Stimulated activated CD4-positive, alpha-beta T cell treated with anti-CD3 and anti-CD28 coated beads, TNF-alpha, amount 100 ng/mL, for 1 hour (primary cell): ENCODE measurements at regions not wholly inside any gene's neighbourhood (a gene's known extent, or its start where the extent isn't known, plus 50 kb on each side); places are given as distances from the start of the nearest gene placed in this dataset.
"Not testable (repeated sequence)": the region's sequence is repeated elsewhere in the genome, so short reads cannot be mapped to it uniquely, and the experiment has no call there.

Experiments
- DNase-seq, 3 donors: peaks; one replicate each; pipeline ENCODE4 v3.0.0-alpha.2; 2020; ENCODE audit warnings: low read depth in 3 of 3, low spot score in 1 of 3

- DNase-seq, result not testable (repeated sequence)
Measured at GRCh38 chr7:35853194-35853593, 52.3 kb downstream of the SEPTIN7 start.

- no peak for DNase-seq
Measured at GRCh38 chr7:35854311-35854710, 53.5 kb downstream of the SEPTIN7 start.

- DNase-seq, result no peak
Measured at GRCh38 chr7:35856175-35856574, 55.3 kb downstream of the SEPTIN7 start.

DNA sequence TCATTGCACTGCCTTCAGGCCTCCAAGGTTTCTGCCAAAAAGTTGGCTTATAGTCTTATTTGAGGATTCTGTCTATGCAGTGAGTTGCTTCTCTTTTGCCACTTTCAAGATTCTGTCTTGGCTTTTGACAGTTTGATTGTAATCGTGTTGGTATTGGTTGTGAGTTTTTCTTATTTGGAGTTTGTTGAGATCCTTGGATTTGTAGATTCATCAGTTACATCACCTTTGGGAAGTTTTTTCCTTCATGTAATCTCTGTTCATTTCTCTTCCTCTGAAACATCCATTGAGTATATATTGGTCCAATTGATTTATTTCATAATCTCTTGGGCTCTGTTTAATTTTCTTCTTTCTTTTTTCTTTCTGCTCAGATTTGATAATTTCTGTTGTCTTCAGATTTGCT, 59.8 kb downstream of the SEPTIN7 start:
- DNase-seq, result no peak

DNA sequence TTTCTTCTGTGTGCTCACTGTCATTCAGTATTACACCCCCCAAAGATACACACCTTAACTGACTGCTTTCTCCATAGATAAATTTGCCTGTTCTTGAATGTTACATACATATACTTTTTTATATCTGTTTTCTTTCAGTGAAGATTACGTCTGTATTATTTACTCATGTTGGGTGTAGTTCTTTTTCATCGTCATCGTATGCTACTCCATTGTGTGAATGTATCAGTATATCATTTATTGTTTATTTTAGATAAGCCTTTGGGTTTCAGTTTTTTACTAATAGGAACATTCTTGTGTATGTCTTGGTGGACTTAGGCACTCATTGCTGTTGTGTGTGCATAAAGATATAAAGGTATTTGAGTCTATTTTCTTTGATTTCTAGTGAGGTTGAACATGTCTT, 64.4 kb downstream of the SEPTIN7 start:
- DNase-seq, result no peak

DNA sequence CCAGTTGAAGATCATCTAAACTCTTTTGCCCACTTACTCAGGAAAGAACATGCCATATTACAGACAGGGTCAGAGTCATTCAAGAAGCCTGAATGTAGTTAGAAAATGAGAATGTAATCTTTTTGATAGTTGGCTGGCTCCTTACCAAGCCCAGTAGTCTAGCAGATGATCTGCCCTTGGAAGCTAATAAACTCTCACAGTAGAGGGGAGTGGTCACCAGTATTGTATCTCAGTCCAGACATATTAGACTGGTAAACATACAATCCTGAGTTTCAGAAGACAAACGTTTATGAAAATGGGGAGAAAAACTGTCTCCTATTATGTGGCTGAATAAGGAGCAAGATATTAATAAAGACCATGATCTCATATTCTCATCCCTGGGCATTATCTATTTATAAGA, 65.3 kb downstream of the SEPTIN7 start:
- DNase-seq, result no peak

DNA sequence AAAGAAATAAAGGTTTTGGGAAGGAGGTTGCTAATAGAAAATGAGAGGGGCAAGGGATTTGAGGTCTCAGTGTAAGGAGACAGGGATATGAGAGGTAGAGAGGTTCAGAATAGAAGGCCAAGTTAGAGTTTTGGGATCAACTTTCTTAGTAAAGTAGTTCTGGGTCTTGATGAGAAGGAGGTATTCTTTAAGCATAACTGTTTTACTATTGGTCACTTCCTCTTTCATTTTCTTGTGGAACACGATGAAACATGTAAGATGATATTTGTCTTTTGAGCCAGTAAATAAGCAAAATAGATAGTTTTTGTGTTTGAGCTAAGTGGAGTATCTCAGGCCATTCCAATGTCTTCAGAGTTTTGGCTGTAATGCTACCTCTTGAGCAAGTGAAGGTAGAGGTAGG, 68.3 kb downstream of the SEPTIN7 start:
- DNase-seq, result not testable (repeated sequence)

GRCh38 chr7:35869810-35870209, 69.0 kb downstream of the SEPTIN7 start:
- no peak for DNase-seq

DNA sequence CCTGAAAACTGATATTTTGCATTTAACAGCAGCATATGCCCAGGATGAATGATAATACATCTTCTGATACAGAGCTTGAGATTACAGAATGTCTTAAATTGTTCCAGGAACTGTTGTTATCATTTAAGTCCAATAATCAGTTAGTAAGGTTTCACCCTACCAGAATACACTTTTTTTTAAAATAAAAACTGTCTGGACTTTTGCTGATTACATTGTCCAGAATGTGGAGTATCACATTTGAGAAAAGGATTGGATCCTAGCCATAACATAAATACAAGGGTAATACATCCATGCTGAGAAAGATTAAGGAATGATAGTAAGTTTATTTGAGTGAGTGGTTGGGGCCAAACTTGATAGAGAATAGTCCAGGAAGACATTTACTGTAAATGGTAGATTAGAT, 71.0 kb downstream of the SEPTIN7 start:
- DNase-seq, result no peak

DNA sequence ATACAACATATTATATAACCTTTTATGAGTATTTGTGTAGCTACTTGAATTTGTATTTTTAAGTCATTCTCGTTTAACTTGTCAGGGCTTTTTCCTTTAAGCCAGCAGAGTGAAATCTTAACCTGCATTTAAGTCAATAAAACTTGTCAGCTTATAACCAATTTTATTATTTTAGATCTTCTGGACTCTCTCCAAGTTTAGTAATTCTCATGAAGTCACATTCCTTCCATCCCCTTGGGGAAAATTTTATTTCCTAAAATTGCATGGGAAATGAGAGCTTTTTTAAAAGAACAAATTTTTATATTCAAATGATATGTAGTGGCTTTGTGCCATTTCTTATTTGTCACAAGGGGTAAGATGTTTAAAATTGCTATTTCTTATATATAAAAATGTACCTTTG, 74.0 kb downstream of the SEPTIN7 start:
- DNase-seq, result no peak

DNA sequence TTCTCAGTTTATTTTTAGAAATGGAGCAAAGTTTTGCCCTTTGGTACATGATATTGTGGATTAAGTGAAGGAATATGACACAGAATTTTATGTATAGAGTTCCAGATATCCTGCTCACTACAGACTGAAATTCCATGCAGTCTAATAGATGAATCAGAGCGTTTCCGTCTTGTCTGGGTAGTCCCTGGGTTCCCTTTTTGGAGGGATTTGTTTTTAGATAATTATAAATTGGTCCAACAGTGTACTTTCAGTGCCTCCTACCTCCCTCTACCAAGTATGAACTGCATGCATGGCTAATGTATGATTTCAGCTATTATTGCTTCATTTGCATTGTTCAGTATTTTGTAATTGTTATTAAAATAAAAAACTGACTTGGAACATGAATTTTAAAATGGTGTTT, 74.4 kb downstream of the SEPTIN7 start:
- no peak for DNase-seq

GRCh38 chr7:35878351-35878750, 77.5 kb downstream of the SEPTIN7 start:
- no peak for DNase-seq

DNA sequence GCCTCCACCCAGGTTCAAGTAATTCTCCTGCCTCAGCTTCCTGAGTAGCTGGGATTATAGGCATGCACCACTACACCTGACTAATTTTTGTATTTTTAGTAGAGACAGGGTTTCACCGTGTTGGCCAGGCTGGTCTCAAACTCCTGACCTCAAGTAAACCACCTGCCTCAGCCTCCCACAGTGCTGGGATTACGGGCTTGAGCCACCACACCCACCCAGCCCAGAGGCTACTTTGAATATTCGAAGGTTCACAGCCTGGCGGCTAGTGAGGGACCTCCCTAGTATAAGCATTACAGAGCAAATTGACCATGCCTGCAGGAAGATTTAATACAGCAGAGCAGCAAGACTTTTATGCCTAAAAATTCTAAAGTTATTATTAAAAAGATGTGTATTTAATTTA, 86.6 kb downstream of the SEPTIN7 start:
- DNase-seq, result not testable (repeated sequence)

GRCh38 chr7:35889001-35889400, 88.1 kb downstream of the SEPTIN7 start:
- DNase-seq, result no peak

- no peak for DNase-seq
Measured at GRCh38 chr7:35889870-35890269, 89.0 kb downstream of the SEPTIN7 start.

DNA sequence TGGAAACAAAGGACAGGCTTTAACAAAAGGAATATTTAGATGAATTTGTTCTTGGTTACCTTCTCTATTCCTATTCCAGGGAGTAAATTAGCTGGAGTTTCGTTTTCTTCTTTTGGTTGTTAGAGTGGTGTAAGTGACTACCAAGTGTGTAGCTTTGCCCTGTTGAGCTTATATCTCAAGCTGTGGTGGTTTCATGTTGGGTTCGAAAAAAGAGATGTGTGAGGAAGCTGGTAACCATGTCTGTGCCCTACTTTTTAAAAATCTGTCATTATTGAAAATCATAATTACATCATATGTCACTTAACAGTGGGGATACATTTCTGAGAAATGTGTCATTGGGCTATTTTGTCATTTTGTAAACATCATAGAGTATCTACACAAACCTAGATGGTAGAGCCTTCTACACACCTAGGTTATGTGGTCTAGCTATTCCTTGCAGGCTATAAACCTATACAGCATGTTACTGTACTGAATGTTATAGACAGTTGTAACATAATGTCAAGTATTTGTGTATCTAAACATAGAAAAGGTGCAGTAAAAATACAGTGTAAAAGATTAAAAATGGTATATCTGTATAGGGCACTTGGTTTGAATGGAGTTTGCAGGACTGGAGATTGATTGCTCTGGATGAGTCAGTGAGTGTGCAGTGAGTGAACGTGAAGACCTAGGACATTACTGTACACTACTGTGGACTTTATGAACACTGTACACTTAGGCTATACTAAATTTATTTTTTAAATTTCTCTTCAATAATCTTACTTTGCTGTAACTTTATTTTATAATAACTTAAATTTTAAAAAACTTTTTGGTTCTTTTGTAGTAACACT, 90.4 kb downstream of the SEPTIN7 start:
- DNase-seq, result no peak

DNA sequence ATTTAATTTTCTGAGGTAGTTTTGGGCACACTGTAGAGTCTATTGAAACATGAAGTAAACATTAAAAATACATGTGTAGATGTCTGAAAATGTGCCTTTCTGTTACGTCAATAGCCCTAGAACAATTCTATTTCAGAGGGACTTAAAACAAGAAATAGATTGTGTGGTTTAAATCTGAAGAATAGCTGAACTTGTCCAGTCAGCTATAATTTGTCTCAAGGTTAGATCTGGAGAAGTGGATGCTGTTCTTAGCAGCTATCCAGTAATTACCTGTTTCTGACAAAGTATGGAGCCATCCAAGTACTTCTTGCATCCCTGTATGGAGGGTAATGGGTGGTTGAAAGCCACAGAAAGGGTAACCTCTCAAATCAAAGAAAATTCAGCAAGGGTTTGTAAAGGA, 92.8 kb downstream of the SEPTIN7 start:
- DNase-seq, result no peak

DNA sequence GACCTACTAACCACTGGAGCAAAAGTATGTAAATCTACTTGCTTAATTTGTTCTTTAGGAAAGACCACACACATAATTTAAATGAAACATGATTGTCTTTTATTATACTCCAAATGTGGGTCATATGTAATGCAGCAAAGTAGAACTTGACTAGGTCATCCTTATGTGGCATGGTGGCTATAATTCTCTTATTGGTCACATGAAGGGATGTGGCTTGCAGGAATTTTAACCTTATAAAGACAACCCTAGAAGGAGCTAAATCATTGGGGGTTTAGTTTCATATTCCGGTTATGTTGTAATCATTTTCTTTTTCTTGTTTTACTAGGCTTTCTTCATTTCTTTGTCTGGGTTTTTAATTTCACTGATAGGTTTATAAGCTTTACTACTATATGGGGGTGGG, 93.9 kb downstream of the SEPTIN7 start:
- DNase-seq, result no peak

- no peak for DNase-seq
Measured at GRCh38 chr7:35900651-35901050, 99.8 kb downstream of the SEPTIN7 start.

GRCh38 chr7:35905555-35905954, 104.7 kb downstream of the SEPTIN7 start:
- no peak for DNase-seq

GRCh38 chr7:35906191-35906908, 105.5 kb downstream of the SEPTIN7 start:
- peak in 2 of 3 donors; percentile 40 to 44 for DNase-seq

DNA sequence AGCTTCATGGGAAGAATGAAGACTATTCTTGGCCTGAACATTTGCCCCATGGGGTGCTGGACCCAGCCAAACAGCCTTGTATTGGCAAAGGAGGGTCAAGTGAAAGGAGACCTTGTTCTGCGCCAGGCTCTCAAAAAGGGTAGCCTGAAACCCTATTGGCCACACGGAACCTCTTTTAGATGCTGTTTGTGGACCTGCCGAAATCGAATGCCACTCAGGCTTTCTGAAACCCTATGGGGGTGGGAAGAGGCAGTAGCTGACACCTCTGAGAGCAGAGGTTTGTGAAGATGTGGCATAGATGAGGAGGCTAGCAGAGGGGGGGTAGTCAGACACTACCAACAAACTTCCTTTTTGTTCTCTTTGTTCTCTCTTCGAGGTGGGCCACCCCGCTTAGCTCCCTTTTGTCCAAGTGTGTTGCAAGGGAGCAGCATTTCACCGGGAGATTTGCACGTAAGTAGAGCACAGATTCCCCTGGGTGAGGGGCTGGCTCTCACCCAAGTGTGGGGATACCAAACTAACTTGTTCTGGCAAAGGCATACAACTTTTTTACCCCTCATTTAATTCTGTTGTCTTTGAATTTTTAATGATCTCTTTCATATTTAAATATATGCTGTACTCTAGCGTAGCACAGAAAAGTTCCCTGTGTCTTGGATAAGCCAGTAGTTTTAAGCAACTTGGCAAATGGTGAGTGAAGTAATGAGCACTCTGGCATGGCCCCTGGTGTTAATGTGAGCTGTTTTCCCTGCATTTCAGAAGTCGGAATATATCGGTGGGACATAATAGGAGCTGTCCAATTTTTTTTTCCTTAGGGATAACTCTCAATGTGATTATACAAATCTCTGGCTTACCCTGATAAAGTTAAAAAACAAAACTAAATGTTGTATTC, 107.7 kb downstream of the SEPTIN7 start:
- no peak for DNase-seq
